GM12874 (cell line): ENCODE measurements at regions not wholly inside any gene's neighbourhood (a gene's known extent, or its start where the extent isn't known, plus 50 kb on each side); places are given as distances from the start of the nearest gene placed in this dataset.

Experiments
- TF ChIP-seq, protein P1 (sequence below): IDR thresholded peaks from 2 replicates; pipeline ENCODE4 v1.5.1; 2011; ENCODE audit warnings: low read depth, mild to moderate bottlenecking, control low read depth, low read length, moderate library complexity; ENCODE audit not compliant: insufficient read depth

DNA sequence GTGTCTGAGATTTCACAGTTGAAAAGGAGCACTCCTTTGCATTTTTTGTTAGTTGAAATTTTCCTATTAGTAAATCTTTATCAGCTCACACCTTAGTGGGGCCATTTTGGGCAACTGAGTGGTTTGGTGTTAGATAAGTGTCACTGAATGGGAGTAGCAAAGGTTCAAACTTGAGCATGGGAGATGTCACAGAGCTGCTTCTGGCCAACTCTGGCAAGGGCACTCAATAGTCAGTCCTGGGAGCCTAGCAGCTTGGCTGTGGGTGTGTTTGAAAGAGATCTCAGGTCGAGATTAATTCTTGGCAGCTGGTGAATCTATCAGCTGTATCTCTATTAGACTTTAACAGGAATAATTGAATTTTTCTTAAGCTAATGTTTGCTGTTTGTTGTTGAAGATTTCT, 579.3 kb downstream of the EDEM1 start:
- TF ChIP-seq, protein P1, sequence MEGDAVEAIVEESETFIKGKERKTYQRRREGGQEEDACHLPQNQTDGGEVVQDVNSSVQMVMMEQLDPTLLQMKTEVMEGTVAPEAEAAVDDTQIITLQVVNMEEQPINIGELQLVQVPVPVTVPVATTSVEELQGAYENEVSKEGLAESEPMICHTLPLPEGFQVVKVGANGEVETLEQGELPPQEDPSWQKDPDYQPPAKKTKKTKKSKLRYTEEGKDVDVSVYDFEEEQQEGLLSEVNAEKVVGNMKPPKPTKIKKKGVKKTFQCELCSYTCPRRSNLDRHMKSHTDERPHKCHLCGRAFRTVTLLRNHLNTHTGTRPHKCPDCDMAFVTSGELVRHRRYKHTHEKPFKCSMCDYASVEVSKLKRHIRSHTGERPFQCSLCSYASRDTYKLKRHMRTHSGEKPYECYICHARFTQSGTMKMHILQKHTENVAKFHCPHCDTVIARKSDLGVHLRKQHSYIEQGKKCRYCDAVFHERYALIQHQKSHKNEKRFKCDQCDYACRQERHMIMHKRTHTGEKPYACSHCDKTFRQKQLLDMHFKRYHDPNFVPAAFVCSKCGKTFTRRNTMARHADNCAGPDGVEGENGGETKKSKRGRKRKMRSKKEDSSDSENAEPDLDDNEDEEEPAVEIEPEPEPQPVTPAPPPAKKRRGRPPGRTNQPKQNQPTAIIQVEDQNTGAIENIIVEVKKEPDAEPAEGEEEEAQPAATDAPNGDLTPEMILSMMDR, result no peak

DNA sequence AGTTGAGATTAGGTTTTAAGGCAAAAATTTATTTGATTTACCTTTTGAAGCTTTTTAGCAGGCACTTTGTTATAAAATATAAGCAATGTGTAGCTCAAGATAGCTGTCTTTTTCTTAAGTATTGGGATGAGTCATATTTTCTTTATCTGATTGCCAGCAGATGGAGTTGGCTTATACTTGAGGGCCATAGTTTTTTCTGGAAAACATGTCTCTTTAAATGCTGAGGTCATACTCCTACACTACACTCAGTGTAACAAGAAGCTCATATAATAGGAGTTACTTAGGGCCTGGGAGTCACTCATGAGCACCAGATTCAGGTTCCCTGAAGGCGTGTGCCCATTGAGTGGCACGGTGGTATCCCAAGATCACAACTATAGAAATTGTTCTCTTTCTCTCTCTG, 579.8 kb downstream of the EDEM1 start:
- TF ChIP-seq, protein P1, result no peak

DNA sequence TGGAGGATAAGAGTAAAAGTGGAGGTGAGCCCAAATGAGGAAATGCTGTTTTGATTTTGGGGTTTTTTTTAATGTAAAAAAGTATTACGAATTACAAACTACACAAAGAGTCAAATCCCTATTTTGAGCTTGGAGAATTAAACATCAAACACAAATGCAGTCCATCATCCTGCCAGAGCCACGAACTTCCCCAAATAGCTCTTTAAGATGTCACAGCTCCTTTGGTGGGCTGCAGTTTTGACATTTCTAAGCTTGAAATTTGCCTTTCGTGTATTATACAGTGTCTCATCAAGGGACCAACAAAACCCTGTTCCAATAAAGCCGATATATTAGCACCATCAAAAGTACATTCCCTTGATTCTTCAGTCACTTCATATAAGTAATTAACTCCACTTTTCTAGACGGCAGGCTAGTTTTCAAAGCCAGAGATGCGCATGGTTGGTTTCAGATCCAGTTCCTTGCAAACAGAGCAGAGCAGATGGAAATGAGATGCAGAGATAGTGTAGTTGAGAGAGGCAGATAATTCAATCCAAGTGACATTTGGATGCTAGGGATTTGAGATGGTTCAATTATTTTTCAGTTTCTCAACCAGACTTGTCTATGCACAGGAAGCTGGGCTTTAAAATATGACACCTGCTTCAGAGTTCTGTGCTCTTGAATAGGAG, 580.9 kb downstream of the EDEM1 start:
- TF ChIP-seq, protein P1, result no peak

DNA sequence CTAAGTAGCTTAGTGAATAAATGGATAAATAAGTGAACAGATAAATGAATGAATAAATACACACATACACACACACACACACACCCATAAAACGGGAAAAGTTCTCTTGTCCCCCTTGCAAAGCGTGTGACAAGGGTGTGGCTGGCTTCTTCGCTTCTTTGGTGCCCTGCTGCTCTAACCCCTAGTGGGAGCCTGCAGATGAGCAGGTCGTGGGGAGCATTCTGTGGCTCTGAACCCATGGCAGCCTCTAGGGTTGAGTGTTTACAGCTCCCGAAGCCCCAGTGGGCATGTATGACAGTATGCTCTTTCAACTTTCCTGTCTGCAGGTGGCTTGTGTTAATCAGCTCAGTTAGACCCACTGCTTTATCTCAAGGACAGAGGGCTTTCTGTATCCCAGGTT, 582.3 kb downstream of the EDEM1 start:
- TF ChIP-seq, protein P1, result no peak

DNA sequence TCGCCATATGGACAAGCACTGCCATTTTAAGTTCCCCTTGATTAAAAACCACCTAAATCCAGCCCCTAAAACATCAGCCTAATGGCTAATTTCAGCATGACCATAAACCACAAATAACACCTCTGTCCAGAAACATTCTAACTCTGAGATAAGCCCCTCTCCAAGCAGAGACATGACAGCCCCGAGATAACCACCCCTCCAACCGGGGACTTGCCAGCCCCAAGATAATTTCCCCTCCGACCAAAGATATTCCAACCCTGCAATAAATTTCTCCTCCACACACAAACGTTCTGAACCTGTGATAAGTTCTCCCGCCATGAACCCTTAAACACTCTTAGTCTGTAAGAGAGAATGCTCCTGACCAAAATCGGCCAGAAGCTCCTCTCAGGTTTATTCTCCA, 586.8 kb downstream of the EDEM1 start:
- TF ChIP-seq, protein P1, result no peak

DNA sequence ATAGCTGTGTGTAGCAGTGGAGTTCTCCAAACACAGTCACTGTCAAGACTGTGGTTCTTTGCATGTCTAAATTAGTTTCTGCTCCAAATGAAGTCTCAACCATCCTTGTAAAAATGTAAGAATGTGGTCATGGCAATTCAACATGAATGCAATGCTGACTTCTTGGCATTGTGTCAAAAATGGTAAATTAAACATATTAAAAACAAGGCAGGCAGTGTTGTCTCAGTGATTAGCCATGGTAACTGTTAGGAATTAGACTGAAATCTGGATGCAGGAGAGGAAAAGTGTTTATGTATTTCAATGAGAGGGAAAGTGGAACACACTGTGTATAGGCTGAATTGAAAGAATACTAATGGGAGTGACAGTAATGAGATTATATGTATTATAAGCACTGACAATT, 597.2 kb downstream of the EDEM1 start:
- TF ChIP-seq, protein P1, result no peak

DNA sequence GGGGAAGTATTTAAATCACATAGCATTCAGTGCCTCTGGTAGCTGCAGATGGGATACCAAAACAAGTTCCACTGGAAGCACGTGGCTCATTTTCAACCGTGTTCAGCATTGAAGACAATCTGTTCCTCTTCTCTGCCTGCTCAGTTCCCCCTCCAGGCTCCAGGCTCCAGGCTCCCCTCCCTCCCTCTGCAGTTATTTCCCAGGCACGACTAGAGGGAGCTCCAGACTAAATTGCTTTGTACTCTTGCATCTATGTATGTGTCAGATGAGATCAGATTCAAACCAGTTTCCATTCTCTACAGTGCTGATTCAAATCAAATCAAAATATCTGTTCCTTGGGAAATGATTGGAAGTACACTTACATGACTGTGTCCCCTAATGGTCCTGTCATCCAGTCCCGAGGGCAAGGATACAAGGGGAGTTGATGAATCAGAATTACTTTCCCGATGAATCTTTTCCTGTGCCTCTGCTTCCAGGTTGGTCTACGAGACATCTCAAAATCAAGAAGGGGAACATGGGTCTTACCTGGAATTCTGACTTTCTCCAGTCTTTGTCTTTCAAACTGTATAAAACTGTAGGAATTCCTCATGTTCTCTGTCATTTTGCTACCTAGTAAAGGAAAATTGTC, 600.5 kb downstream of the EDEM1 start:
- TF ChIP-seq, protein P1, result no peak
